Uterus (tissue), 3 donors: ENCODE measurements at regions not wholly inside any gene's neighbourhood (a gene's known extent, or its start where the extent isn't known, plus 50 kb on each side); places are given as distances from the start of the nearest gene placed in this dataset.
"Not testable (repeated sequence)": the region's sequence is repeated elsewhere in the genome, so short reads cannot be mapped to it uniquely, and the experiment has no call there.

Source experiments
- DNase-seq, 2 donors: peaks; one replicate each; pipeline ENCODE4 v3.0.0-alpha.2; 2019 to 2020
- H3K27ac ChIP-seq, 2 donors: fragments of 200-600 bp; sonication (generic); 1 replicate in 1 of 2; 2 replicates in 1 of 2; pipeline ENCODE4 v1.5.1; 2016 to 2018
- H3K27me3 ChIP-seq, 2 donors: fragments of 200-600 bp; sonication (generic); one replicate each; pipeline ENCODE4 v1.5.1; 2018 to 2019; ENCODE audit warnings: control low read depth in 1 of 2
- H3K36me3 ChIP-seq, 2 donors: fragments of 200-600 bp; sonication (generic); one replicate each; pipeline ENCODE4 v1.5.1; 2019; ENCODE audit warnings: control low read depth in 1 of 2
- H3K4me1 ChIP-seq, 2 donors: fragments of 200-600 bp; sonication (generic); one replicate each; pipeline ENCODE4 v1.5.1; 2018 to 2019; ENCODE audit warnings: control low read depth in 1 of 2
- H3K4me3 ChIP-seq, 2 donors: fragments of 200-600 bp; sonication (generic); 1 replicate in 1 of 2; 2 replicates in 1 of 2; pipeline ENCODE4 v1.5.1; 2018 to 2019; ENCODE audit warnings: mild to moderate bottlenecking in 1 of 2
- H3K9me3 ChIP-seq, 2 donors: fragments of 200-600 bp; sonication (generic); one replicate each; pipeline ENCODE4 v1.5.1; 2019; ENCODE audit warnings: control low read depth in 1 of 2
- POLR2A ChIP-seq, 2 donors: fragments of 450-650 bp; IDR thresholded peaks; one replicate each; pipeline ENCODE4 v1.6.1; 2016; ENCODE audit warnings: antibody characterized with exemption in 2 of 2, mild to moderate bottlenecking in 1 of 2, moderate library complexity in 1 of 2
- intact Hi-C: fragments of 100-400 bp; cut with DNase I; formaldehyde crosslinking; loops from one replicate; pipeline ENCODE4 v1.15.1; 2023; ENCODE audit warnings: low total_unique reads
- TF ChIP-seq, protein P1 (sequence below), 4 experiments: fragments of 200-600 bp in 2 of 4; fragments of 450-650 bp in 2 of 4; sonication (generic) in 2 of 4; IDR thresholded peaks; one replicate each; pipeline ENCODE4 v1.5.1; 2016 to 2019; ENCODE audit warnings: antibody characterized with exemption in 4 of 4, mild to moderate bottlenecking in 2 of 4, moderate library complexity in 1 of 4
- donor health status: DM: yes; HTN: yes; CAD: no.

DNA sequence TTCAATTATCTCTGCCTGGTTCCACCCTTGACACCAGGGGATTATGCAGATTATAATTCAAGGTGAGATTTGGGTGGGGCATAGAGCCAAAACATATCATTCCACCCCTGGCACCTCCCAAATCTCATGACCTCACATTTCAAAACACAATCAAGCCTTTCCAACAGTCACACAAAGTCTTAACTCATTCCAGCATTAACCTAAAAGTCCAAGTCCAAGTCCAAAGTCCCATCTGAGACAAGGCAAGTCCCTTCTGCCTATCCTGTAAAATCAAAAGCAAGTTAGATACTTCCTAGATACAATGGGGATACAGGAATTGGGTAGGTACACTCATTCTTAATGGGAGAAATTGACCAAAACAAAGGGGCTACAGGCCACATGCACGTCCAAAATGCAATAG is 73.7 kb upstream of the SLC24A3 start:
- intact Hi-C loops, result no loop called here
- H3K27ac ChIP-seq, result no peak overlapping the region
- no peaks in the 10 kb centered on the region for H3K4me1 ChIP-seq
- TF ChIP-seq POLR2A (IDR thresholded peaks at IDR 0.05), result no peak
- TF ChIP-seq, protein P1, sequence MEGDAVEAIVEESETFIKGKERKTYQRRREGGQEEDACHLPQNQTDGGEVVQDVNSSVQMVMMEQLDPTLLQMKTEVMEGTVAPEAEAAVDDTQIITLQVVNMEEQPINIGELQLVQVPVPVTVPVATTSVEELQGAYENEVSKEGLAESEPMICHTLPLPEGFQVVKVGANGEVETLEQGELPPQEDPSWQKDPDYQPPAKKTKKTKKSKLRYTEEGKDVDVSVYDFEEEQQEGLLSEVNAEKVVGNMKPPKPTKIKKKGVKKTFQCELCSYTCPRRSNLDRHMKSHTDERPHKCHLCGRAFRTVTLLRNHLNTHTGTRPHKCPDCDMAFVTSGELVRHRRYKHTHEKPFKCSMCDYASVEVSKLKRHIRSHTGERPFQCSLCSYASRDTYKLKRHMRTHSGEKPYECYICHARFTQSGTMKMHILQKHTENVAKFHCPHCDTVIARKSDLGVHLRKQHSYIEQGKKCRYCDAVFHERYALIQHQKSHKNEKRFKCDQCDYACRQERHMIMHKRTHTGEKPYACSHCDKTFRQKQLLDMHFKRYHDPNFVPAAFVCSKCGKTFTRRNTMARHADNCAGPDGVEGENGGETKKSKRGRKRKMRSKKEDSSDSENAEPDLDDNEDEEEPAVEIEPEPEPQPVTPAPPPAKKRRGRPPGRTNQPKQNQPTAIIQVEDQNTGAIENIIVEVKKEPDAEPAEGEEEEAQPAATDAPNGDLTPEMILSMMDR (IDR thresholded peaks at IDR 0.05), result no peak
- no peak overlapping the region for H3K4me3 ChIP-seq
- H3K27me3 ChIP-seq, result no peaks in the 10 kb centered on the region
- H3K36me3 ChIP-seq, result no peaks in the 10 kb centered on the region
- no peaks in the 10 kb centered on the region for H3K9me3 ChIP-seq
- DNase-seq, result no peak

DNA sequence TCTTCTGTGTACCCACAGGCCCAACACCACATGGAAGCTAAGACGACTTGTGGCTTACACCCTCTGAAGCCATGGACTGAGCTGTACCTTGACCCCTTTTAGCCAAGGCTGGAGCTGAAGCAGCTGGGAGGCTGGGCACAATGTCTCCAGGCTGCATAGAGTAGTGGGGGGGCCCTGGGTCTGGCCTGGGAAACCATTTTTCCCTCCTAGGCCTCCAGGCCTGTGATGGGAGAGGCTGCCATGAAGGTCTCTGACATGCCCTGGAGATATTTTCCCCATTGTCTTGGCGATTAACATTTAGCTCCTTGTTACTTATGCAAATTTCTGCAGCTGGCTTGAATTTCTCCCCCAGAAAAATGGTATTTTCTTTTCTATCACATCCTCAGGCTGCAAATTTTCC is 72.9 kb upstream of the SLC24A3 start:
- H3K27ac ChIP-seq, H3K27me3 ChIP-seq, intact Hi-C loops, DNase-seq, H3K36me3 ChIP-seq, H3K4me3 ChIP-seq, H3K4me1 ChIP-seq, H3K9me3 ChIP-seq: not testable (repeated sequence)

DNA sequence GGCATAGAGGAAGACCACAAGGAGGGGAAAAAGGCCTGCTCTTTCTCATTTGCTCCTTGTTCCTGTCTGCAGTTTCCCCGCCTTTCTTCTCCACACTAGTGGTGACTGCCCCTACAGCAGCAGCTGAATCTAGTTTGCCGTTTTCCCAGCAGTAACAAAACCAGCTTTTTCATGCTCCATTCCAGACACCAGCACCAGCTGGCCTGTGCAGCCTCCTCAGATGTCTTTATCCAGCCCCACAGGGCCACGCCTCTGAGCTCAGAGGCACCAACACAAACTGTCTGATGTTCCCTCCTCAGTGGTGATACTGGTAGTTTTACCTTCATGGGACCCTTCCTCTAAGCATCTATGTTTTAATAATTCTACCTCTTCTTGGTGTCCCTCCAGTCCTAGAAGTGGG is 70.4 kb upstream of the SLC24A3 start:
- no peak overlapping the region for H3K27ac ChIP-seq
- no peak overlapping the region for H3K4me3 ChIP-seq
- H3K9me3 ChIP-seq, result no peaks in the 10 kb centered on the region
- H3K4me1 ChIP-seq, result no peaks in the 10 kb centered on the region
- TF ChIP-seq POLR2A (IDR thresholded peaks at IDR 0.05), result no peak
- TF ChIP-seq, protein P1 (IDR thresholded peaks at IDR 0.05), result no peak
- no peak for DNase-seq
- intact Hi-C loops, result no loop called here
- no peaks in the 10 kb centered on the region for H3K36me3 ChIP-seq
- no peaks in the 10 kb centered on the region for H3K27me3 ChIP-seq

DNA sequence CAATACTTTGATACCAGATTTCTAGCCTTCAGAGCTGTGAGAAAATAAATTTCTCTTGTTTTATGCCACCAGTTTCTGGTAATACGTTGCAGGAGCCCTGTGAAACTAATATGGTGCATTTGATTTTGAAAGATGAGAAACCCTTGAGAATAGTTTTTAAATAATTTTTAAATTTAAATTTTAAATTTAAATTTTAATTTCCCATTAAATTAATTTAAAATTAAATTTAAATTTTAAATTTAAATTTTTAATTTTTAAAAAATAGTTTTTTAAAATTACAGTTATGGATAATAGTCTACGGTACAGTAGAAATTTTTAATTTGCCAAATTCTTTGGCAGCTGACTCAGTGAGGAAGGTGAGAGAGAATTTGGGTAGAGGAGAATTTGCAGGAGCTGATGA is 68.6 kb upstream of the SLC24A3 start:
- no peak for DNase-seq
- Histone ChIP-seq H3K4me1 (no peaks in the 10 kb centered on the region), H3K9me3 (no peaks in the 10 kb centered on the region), H3K27ac (no peak overlapping the region), H3K36me3 (no peaks in the 10 kb centered on the region), H3K27me3 (no peaks in the 10 kb centered on the region), H3K4me3 (no peak overlapping the region)
- intact Hi-C loops, result no loop called here
- no peak for TF ChIP-seq POLR2A (IDR thresholded peaks at IDR 0.05)
- TF ChIP-seq, protein P1 (IDR thresholded peaks at IDR 0.05), result no peak

DNA sequence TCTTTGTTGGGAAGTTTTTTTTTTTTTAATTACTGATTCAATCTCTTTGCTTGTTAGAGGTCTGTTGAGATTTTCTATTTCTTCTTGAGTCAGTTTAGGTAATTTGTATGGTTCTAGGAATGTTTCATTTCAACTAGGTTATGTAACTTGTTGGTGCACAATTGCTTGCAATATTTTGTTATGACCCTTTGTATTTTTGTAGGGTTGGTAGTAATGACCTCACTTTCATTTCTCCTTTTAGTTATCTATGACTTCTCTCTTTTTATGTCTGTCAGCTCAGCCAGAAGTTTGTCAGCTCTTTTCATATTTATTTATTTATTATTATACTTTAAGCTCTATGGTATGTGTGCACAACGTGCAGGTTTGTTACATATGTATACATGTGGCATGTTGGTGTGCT is 51.1 kb upstream of the SLC24A3 start:
- H3K36me3 ChIP-seq, result no peaks in the 10 kb centered on the region
- H3K4me1 ChIP-seq, result no peaks in the 10 kb centered on the region
- no peaks in the 10 kb centered on the region for H3K9me3 ChIP-seq
- TF ChIP-seq POLR2A (IDR thresholded peaks at IDR 0.05), result no peak
- TF ChIP-seq, protein P1 (IDR thresholded peaks at IDR 0.05), result no peak
- intact Hi-C loops, result no loop called here
- H3K27me3 ChIP-seq, result no peaks in the 10 kb centered on the region
- no peak overlapping the region for H3K27ac ChIP-seq
- H3K4me3 ChIP-seq, result no peak overlapping the region
- DNase-seq, result no peak
